Activated T-helper 2 cell treated with anti-CD3 and anti-CD28 coated beads, Interferon-gamma antibody, Interleukin-2, Interleukin-4, amounts not matched to agents 10 μg/mL and 5 μg/mL and 100 μg/mL, durations not matched to agents 14 hours and 24 hours and 36 hours (primary cell): ENCODE measurements at regions not wholly inside any gene's neighbourhood (a gene's known extent, or its start where the extent isn't known, plus 50 kb on each side); places are given as distances from the start of the nearest gene placed in this dataset.

Source experiments
- DNase-seq: peaks from one replicate; pipeline ENCODE4 v3.0.0; 2021; ENCODE audit warnings: low spot score
- H3K27ac Mint-ChIP-seq: one replicate; pipeline ENCODE4 v1.8.0; 2021; ENCODE audit warnings: mixed read lengths
- H3K27me3 Mint-ChIP-seq: one replicate; pipeline ENCODE4 v1.8.0; 2021; ENCODE audit warnings: low read depth, mixed read lengths
- H3K36me3 Mint-ChIP-seq: one replicate; pipeline ENCODE4 v1.8.0; 2021; ENCODE audit warnings: low read depth, mixed read lengths
- H3K4me1 Mint-ChIP-seq: one replicate; pipeline ENCODE4 v1.8.0; 2021; ENCODE audit warnings: low read depth, mixed read lengths
- H3K4me3 Mint-ChIP-seq: one replicate; pipeline ENCODE4 v1.8.0; 2021; ENCODE audit warnings: low read depth, mild to moderate bottlenecking, moderate library complexity, mixed read lengths
- H3K9me3 Mint-ChIP-seq: one replicate; pipeline ENCODE4 v1.8.0; 2021; ENCODE audit warnings: mixed read lengths
- intact Hi-C: fragments of 100-400 bp; cut with micrococcal nuclease; formaldehyde crosslinking; loops from one replicate; pipeline ENCODE4 v1.15.1; 2023

GRCh38 chr10:6771331-6771730 lies 191.3 kb upstream of the PRKCQ start:
- peaks cover 25% of the 10 kb centered on the region for H3K27me3 Mint-ChIP-seq
- intact Hi-C loops: no loop called here
- no peak overlapping the region for H3K27ac Mint-ChIP-seq
- no peaks in the 10 kb centered on the region for H3K36me3 Mint-ChIP-seq
- DNase-seq: no peak
- H3K4me1 Mint-ChIP-seq: peaks cover 5% of the 10 kb centered on the region
- H3K4me3 Mint-ChIP-seq: no peak overlapping the region
- no peaks in the 10 kb centered on the region for H3K9me3 Mint-ChIP-seq

GRCh38 chr10:6770846-6771245 lies 190.8 kb upstream of the PRKCQ start:
- Mint-ChIP-seq H3K9me3 (no peaks in the 10 kb centered on the region), H3K36me3 (no peaks in the 10 kb centered on the region), H3K27me3 (peaks cover 24% of the 10 kb centered on the region), H3K4me3 (no peak overlapping the region), H3K4me1 (peaks cover 5% of the 10 kb centered on the region), H3K27ac (no peak overlapping the region)
- intact Hi-C loops: no loop called here
- DNase-seq: no peak

- intact Hi-C loops: no loop called here
- Mint-ChIP-seq H3K4me1 (peaks cover 5% of the 10 kb centered on the region), H3K36me3 (no peaks in the 10 kb centered on the region), H3K27ac (no peak overlapping the region), H3K27me3 (peaks cover 18% of the 10 kb centered on the region), H3K4me3 (no peak overlapping the region), H3K9me3 (no peaks in the 10 kb centered on the region)
- DNase-seq: no peak
These were observed 189.8 kb upstream of the PRKCQ start for GRCh38 chr10:6769704-6770417.

- peaks cover 23% of the 10 kb centered on the region for H3K27me3 Mint-ChIP-seq
- no peaks in the 10 kb centered on the region for H3K36me3 Mint-ChIP-seq
- no peak overlapping the region for H3K27ac Mint-ChIP-seq
- no peak overlapping the region for H3K4me3 Mint-ChIP-seq
- intact Hi-C loops: no loop called here
- H3K9me3 Mint-ChIP-seq: no peaks in the 10 kb centered on the region
- no peak for DNase-seq
- H3K4me1 Mint-ChIP-seq: peaks cover 5% of the 10 kb centered on the region
These were observed 186.2 kb upstream of the PRKCQ start for GRCh38 chr10:6766131-6766801.

- Mint-ChIP-seq H3K9me3 (no peaks in the 10 kb centered on the region), H3K4me3 (no peak overlapping the region), H3K4me1 (no peaks in the 10 kb centered on the region), H3K27ac (no peak overlapping the region), H3K27me3 (peaks cover 22% of the 10 kb centered on the region), H3K36me3 (no peaks in the 10 kb centered on the region)
- no peak for DNase-seq
- intact Hi-C loops: no loop called here
These were observed 183.3 kb upstream of the PRKCQ start for GRCh38 chr10:6763423-6763822.

GRCh38 chr10:6763001-6763400 lies 182.9 kb upstream of the PRKCQ start:
- H3K36me3 Mint-ChIP-seq: no peaks in the 10 kb centered on the region
- H3K4me1 Mint-ChIP-seq: no peaks in the 10 kb centered on the region
- peaks cover 22% of the 10 kb centered on the region for H3K27me3 Mint-ChIP-seq
- DNase-seq: no peak
- H3K27ac Mint-ChIP-seq: no peak overlapping the region
- no peaks in the 10 kb centered on the region for H3K9me3 Mint-ChIP-seq
- no peak overlapping the region for H3K4me3 Mint-ChIP-seq
- intact Hi-C loops: no loop called here

- intact Hi-C loops: no loop called here
- Mint-ChIP-seq H3K27me3 (peaks cover 35% of the 10 kb centered on the region), H3K36me3 (no peaks in the 10 kb centered on the region), H3K4me1 (no peaks in the 10 kb centered on the region), H3K9me3 (no peaks in the 10 kb centered on the region), H3K4me3 (no peak overlapping the region), H3K27ac (no peak overlapping the region)
- DNase-seq: no peak
These were observed 179.9 kb upstream of the PRKCQ start for GRCh38 chr10:6759961-6760360.

GRCh38 chr10:6757158-6757557 lies 177.1 kb upstream of the PRKCQ start:
- H3K36me3 Mint-ChIP-seq: no peaks in the 10 kb centered on the region
- intact Hi-C loops: no loop called here
- H3K27ac Mint-ChIP-seq: no peak overlapping the region
- peaks cover 39% of the 10 kb centered on the region for H3K27me3 Mint-ChIP-seq
- no peak for DNase-seq
- H3K4me3 Mint-ChIP-seq: no peak overlapping the region
- no peaks in the 10 kb centered on the region for H3K4me1 Mint-ChIP-seq
- H3K9me3 Mint-ChIP-seq: no peaks in the 10 kb centered on the region

- H3K27me3 Mint-ChIP-seq: peaks cover 39% of the 10 kb centered on the region
These were observed 176.6 kb upstream of the PRKCQ start for GRCh38 chr10:6756716-6757115.

GRCh38 chr10:6755781-6756460 lies 175.8 kb upstream of the PRKCQ start:
- intact Hi-C loops: no loop called here
- peaks cover 36% of the 10 kb centered on the region for H3K27me3 Mint-ChIP-seq

More at GRCh38 chr10:6756716-6757115, 176.6 kb upstream of the PRKCQ start:
- Mint-ChIP-seq H3K36me3 (no peaks in the 10 kb centered on the region), H3K9me3 (no peaks in the 10 kb centered on the region), H3K4me1 (no peaks in the 10 kb centered on the region), H3K27ac (no peak overlapping the region), H3K4me3 (no peak overlapping the region)
- no peak for DNase-seq
- intact Hi-C loops: no loop called here

GRCh38 chr10:6753644-6754043 lies 173.6 kb upstream of the PRKCQ start:
- intact Hi-C loops: no loop called here
- Mint-ChIP-seq H3K4me1 (no peaks in the 10 kb centered on the region), H3K27me3 (peaks cover 34% of the 10 kb centered on the region), H3K9me3 (peaks cover 5% of the 10 kb centered on the region), H3K27ac (no peak overlapping the region), H3K36me3 (no peaks in the 10 kb centered on the region), H3K4me3 (no peak overlapping the region)
- no peak for DNase-seq

More at GRCh38 chr10:6755781-6756460, 175.8 kb upstream of the PRKCQ start:
- no peak for DNase-seq
- Mint-ChIP-seq H3K36me3 (no peaks in the 10 kb centered on the region), H3K9me3 (peaks cover under 1% of the 10 kb centered on the region), H3K4me1 (no peaks in the 10 kb centered on the region), H3K27ac (no peak overlapping the region), H3K4me3 (no peak overlapping the region)

GRCh38 chr10:6751363-6751762 lies 171.3 kb upstream of the PRKCQ start:
- peaks cover 23% of the 10 kb centered on the region for H3K27me3 Mint-ChIP-seq
- intact Hi-C loops: no loop called here
- H3K9me3 Mint-ChIP-seq: peaks cover 5% of the 10 kb centered on the region
- no peak overlapping the region for H3K27ac Mint-ChIP-seq
- H3K4me3 Mint-ChIP-seq: no peak overlapping the region
- DNase-seq: no peak
- no peaks in the 10 kb centered on the region for H3K36me3 Mint-ChIP-seq
- no peaks in the 10 kb centered on the region for H3K4me1 Mint-ChIP-seq

GRCh38 chr10:6748981-6749635 lies 169.0 kb upstream of the PRKCQ start:
- H3K4me3 Mint-ChIP-seq: no peak overlapping the region
- peaks cover 5% of the 10 kb centered on the region for H3K9me3 Mint-ChIP-seq
- no peaks in the 10 kb centered on the region for H3K4me1 Mint-ChIP-seq
- intact Hi-C loops: no loop called here
- peaks cover 17% of the 10 kb centered on the region for H3K27me3 Mint-ChIP-seq
- no peak overlapping the region for H3K27ac Mint-ChIP-seq
- H3K36me3 Mint-ChIP-seq: no peaks in the 10 kb centered on the region
- no peak for DNase-seq
